OCI-LY1 (cell line): ENCODE measurements at regions not wholly inside any gene's neighbourhood (a gene's known extent, or its start where the extent isn't known, plus 50 kb on each side); places are given as distances from the start of the nearest gene placed in this dataset.

Source experiments
- CTCF ChIP-seq: fragments of 200-600 bp; sonication (generic), shearing (Covaris generic); IDR thresholded peaks from 2 replicates; pipeline ENCODE4 v1.5.1; 2017; ENCODE audit warnings: mild to moderate bottlenecking, antibody characterized with exemption, low read length, moderate library complexity, mixed read lengths
- EZH2 ChIP-seq: fragments of 200-600 bp; sonication (generic), shearing (Covaris generic); IDR thresholded peaks from 2 replicates; pipeline ENCODE4 v1.8.0; 2017; ENCODE audit warnings: borderline replicate concordance, mixed run types, mild to moderate bottlenecking, antibody characterized with exemption, low read length, moderate library complexity, mixed read lengths

GRCh38 chr4:134955059-134955458, 753.5 kb upstream of the PABPC4L start:
- TF ChIP-seq CTCF, result no peak
- no peak for TF ChIP-seq EZH2
